ENCODE measurements at regions not wholly inside any gene's neighbourhood (a gene's known extent, or its start where the extent isn't known, plus 50 kb on each side); places are given as distances from the start of the nearest gene placed in this dataset.
A peak's percentile ranks its signal among the peaks of the same experiment; 100 is the strongest.

- no peak for DNase-seq (ENCODE audit: low spot score)
Measured at GRCh38 chr1:79376106-79376505, 369.6 kb upstream of the ADGRL4 start.

GRCh38 chr1:79375352-79375751, 368.8 kb upstream of the ADGRL4 start:
- DNase-seq (ENCODE audit: low spot score), result no peak

GRCh38 chr1:79374397-79374796, 367.9 kb upstream of the ADGRL4 start:
- DNase-seq (ENCODE audit: low spot score), result no peak

- DNase-seq (ENCODE audit: low spot score), result no peak
Measured at GRCh38 chr1:79373481-79374125, 367.1 kb upstream of the ADGRL4 start.

- DNase-seq (ENCODE audit: low spot score), result no peak
Measured at GRCh38 chr1:79371802-79372201, 365.3 kb upstream of the ADGRL4 start.

- DNase-seq (ENCODE audit: low spot score), result no peak
Measured at GRCh38 chr1:79369091-79369490, 362.6 kb upstream of the ADGRL4 start.

- DNase-seq (ENCODE audit: low spot score), result no peak
Measured at GRCh38 chr1:79364896-79365295, 358.4 kb upstream of the ADGRL4 start.

- no peak for DNase-seq (ENCODE audit: low spot score)
Measured at GRCh38 chr1:79363430-79363829, 356.9 kb upstream of the ADGRL4 start.

- DNase-seq (ENCODE audit: low spot score), result no peak
Measured at GRCh38 chr1:79362470-79362869, 355.9 kb upstream of the ADGRL4 start.

GRCh38 chr1:79355090-79355489, 348.6 kb upstream of the ADGRL4 start:
- DNase-seq (ENCODE audit: low spot score), result no peak

GRCh38 chr1:79353224-79353623, 346.7 kb upstream of the ADGRL4 start:
- DNase-seq (ENCODE audit: low spot score), result peak; percentile 10

- DNase-seq (ENCODE audit: low spot score), result no peak
Measured at GRCh38 chr1:79326875-79327274, 320.3 kb upstream of the ADGRL4 start.

GRCh38 chr1:79325705-79326104, 319.2 kb upstream of the ADGRL4 start:
- no peak for DNase-seq (ENCODE audit: low spot score)

GRCh38 chr1:79325126-79325525, 318.6 kb upstream of the ADGRL4 start:
- DNase-seq (ENCODE audit: low spot score), result no peak

- no peak for DNase-seq (ENCODE audit: low spot score)
Measured at GRCh38 chr1:79323239-79324025, 316.9 kb upstream of the ADGRL4 start.

GRCh38 chr1:79322511-79323027, 316.0 kb upstream of the ADGRL4 start:
- DNase-seq (ENCODE audit: low spot score), result no peak

GRCh38 chr1:79312438-79312837, 305.9 kb upstream of the ADGRL4 start:
- DNase-seq (ENCODE audit: low spot score), result no peak

GRCh38 chr1:79310609-79311008, 304.1 kb upstream of the ADGRL4 start:
- DNase-seq (ENCODE audit: low spot score), result no peak

- no peak for DNase-seq (ENCODE audit: low spot score)
Measured at GRCh38 chr1:79304131-79304530, 297.6 kb upstream of the ADGRL4 start.

- DNase-seq (ENCODE audit: low spot score), result no peak
Measured at GRCh38 chr1:79303040-79303439, 296.5 kb upstream of the ADGRL4 start.

- no peak for DNase-seq (ENCODE audit: low spot score)
Measured at GRCh38 chr1:79302380-79302930, 295.9 kb upstream of the ADGRL4 start.

- DNase-seq (ENCODE audit: low spot score), result no peak
Measured at GRCh38 chr1:79295967-79296366, 289.4 kb upstream of the ADGRL4 start.

- no peak for DNase-seq (ENCODE audit: low spot score)
Measured at GRCh38 chr1:79293611-79294010, 287.1 kb upstream of the ADGRL4 start.

Measured in activated CD4-positive, alpha-beta T cell treated with anti-CD3 and anti-CD28 coated beads, Interleukin-2, Interleukin-4, amounts not matched to agents 100 ng/mL and 50 ng/mL, durations not matched to agents 16 hours and 8 hours (primary cell).